NCI-H82 treated with DMSO at 0.1 percent for 48 hours (cell line): ENCODE measurements at regions not wholly inside any gene's neighbourhood (a gene's known extent, or its start where the extent isn't known, plus 50 kb on each side); places are given as distances from the start of the nearest gene placed in this dataset.

Source experiments
- DNase-seq: peaks from one replicate; lab custom pipeline; 2025; ENCODE audit not compliant: unreplicated experiment; lab: John Stamatoyannopoulos, UW

DNA sequence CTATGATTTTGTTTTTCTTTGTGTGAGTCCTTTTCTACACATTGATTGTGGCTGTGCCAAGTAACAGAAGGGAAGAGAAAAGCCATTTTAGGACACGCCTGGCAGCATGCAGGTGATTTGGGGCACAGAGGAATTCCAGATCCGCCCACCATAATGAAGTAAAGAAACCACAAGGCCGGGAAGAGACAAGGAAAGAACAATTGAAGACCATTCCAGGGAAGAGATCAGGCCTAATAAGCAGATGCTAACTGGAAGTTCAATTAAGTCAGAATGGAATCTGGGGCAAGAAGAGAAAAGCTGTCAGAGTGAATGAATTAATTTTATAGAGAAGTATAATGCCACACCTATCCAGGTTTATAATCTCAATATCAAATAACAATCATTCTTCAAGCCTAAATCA is 110.2 kb upstream of the ISL1 start:
- no peak for DNase-seq

DNA sequence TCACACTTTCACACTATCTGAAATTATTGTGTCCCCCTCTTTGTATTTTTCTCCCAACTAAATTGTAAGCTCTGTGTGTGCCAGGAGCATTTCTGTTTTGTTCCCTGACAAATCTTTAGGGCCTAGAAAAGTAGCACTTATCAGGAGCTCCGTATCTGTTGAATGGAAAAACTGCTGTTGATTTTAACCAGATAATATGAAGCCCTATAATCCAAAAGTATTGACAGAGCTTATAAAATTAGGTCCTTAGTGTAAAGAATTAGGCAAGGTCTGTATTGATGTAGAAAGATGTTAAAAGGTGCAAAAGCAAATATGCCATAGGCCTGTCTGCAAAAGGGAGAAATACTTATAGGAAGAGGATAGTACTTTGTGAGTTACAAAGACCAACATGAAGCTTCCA is 109.4 kb upstream of the ISL1 start:
- no peak for DNase-seq

DNA sequence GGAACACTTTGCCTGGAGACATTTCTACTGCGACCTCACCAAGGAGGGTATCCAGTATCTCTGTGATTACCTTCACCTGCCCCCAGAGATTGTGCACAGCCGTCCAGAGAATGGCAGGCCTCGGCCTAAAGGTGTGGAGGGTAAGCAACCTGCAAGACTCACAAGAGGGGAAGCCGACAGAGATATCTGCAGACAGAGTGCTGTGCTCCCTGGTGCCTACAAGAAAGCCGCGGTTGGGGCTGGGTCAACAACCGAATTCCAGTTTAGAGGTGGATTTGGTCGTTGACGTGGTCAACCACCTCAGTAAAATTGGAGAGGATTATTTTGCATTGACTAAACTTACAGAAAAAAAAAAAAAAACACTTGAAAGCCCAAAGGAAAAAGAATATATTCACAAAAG is 107.8 kb upstream of the ISL1 start:
- DNase-seq = no peak

DNA sequence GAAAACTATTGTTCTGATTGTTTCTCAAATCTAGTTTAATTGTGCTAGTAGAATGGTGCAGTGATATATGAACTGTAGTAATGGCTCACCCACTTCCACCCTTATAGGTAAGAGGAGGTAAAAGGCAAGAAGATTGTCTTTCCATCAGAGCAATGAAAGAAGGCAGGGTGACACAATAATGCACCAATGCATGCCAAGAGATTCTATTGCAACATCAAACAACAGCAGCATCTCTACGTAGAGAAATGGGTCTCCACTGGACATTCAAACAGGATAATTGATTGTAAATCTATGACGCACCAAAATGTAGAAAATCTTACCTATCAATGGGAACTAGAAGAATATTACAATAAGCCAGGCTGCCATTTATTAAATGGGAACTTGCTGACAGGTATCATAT is 107.0 kb upstream of the ISL1 start:
- DNase-seq = no peak

DNA sequence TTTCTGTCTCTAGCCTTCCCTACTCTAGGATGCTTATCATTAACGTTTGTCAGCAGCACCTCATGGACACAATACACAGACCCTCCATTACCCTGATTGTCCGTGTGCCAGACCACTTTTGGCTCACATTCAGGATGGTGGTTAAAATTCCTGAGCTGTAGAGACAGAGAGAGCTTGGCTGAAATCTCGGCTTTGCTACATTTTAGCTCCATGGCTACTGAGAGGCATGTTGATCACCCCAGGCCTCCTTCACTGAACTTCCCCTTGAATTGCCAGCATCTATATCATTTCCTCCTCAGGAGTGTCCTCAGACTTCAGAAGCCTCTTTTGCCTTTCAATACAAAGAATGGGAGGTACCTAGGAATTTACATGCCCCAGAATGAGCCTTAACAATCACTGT is 104.7 kb upstream of the ISL1 start:
- DNase-seq = no peak

DNA sequence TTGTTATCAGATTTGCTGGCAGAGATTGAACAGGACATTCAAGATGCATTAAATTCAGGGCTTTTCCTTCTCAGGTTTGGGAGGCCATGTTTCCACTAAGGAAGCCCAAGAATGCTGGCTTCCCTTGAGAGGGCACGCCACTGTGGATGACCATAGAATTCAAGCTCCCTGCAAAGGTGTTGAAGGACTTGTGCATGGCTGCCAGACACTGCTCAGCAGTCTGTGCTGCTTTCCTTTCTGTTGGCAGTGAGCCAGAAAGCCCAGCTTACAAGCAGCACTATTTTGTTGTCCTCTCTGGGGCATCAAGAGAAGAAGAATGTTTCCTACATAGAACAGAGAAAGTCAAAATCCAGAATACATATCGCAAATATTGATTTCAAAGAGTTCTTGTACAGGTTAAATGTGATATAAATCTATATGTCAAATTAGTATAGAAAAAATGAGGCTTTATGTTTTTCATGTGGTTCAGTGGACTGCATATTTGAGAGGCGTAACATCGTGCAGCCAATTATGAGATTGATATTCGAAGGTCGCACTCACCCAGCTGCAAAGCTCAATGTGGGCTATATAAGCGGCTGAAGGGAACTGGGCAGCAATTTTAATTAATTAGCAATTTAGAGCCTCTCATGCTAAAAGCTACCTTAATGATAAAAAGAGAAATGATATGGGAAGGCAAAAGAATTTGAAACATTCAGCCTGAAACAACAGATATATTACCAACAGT is 103.1 kb upstream of the ISL1 start:
- DNase-seq = no peak

DNA sequence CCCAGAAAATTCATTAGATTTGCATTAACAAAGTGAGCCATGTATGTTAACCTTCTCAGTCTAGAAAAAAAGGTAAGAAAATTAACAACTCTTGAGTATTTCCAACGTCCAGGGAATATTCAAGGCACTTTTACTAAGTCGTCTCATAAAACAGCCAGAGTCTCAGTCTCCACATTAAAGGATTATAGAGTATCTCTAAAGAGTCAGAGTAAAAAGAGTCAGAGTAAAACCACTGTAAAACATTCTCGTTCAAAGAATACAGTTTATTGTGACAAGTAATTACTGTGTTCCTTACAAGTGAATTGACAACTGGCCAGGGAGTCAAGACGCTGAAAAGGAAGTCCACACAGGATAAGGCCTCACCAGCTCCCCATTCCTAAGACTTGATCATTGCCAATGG is 97.2 kb upstream of the ISL1 start:
- DNase-seq = no peak

DNA sequence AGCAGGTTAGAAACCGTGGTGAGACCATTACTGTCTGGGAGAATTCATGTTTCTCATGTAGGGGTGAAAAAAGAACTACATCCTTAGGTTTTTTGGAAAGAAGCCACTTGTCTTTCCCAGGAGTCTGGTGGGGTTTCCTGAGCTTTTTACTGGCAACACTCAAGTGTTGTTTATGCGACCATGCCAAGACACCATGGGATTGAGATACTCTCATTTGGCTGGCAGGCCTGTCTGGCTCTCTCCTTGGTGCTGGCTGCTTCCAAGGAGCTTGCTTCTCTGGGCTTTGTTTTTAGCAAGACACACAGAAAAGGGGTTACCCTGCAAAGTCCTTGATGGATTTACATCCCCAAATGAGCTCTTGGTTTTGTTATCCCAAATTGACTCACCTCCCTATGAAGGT is 80.9 kb upstream of the ISL1 start:
- DNase-seq = no peak

DNA sequence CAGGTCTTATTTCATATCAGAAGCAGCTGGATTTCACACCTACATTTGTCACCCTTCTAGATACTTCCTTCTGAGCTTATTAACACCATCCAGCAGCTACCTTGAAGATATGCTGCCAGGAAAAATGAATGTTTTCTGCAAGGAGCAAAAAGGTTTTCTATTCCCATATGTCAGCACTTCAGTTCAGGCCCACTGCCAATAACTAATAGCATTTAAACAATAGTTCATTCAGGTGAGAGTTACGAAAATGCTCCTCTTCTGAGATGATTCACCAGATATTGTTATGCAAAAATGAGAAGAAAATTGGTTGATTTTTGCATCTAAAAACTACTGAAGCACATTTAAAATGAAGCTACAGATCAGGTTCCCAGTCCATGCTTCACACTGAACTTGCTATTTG is 56.4 kb upstream of the ISL1 start:
- DNase-seq = no peak
